Dendritic cell treated with granulocyte-macrophage colony-stimulating factor and Interleukin-4, amounts not matched to agents 40 ng/mL and 50 ng/mL, for 4 days (primary cell): ENCODE measurements at regions not wholly inside any gene's neighbourhood (a gene's known extent, or its start where the extent isn't known, plus 50 kb on each side); places are given as distances from the start of the nearest gene placed in this dataset.
"Not testable (repeated sequence)": the region's sequence is repeated elsewhere in the genome, so short reads cannot be mapped to it uniquely, and the experiment has no call there.

Experiments used
- H3K27ac Mint-ChIP-seq: one replicate; pipeline ENCODE4 v1.8.0; 2022; ENCODE audit warnings: mild to moderate bottlenecking, mixed read lengths
- H3K27me3 Mint-ChIP-seq: one replicate; pipeline ENCODE4 v1.8.0; 2022; ENCODE audit warnings: mild to moderate bottlenecking, mixed read lengths
- H3K36me3 Mint-ChIP-seq: one replicate; pipeline ENCODE4 v1.8.0; 2022; ENCODE audit warnings: low read depth, mixed read lengths
- H3K4me1 Mint-ChIP-seq: one replicate; pipeline ENCODE4 v1.8.0; 2022; ENCODE audit warnings: low read depth, mixed read lengths
- H3K4me3 Mint-ChIP-seq: one replicate; pipeline ENCODE4 v1.8.0; 2022; ENCODE audit warnings: mild to moderate bottlenecking, moderate library complexity, mixed read lengths
- H3K9me3 Mint-ChIP-seq: one replicate; pipeline ENCODE4 v1.8.0; 2022; ENCODE audit warnings: mixed read lengths
- intact Hi-C: fragments of 100-400 bp; cut with micrococcal nuclease; formaldehyde crosslinking; loops from one replicate; pipeline ENCODE4 v1.15.0; 2022

DNA sequence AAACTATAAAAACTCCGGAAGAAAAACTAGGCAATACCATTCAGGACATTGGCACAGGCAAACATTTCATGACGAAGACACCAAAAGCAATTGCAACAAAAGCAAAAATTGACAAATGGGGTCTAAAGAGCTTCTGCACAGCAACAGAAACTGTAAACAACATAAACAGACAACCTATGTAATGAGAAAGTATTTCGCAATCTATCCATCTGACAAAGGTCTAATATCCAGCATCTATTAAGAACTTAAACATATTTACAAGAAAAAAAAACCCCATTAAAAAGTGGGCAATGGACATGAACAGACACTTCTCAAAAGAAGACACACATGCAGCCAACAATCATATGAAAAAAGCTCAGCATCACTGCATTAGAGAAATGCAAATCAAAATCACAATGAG, 498.6 kb downstream of the HINT1 start:
- Mint-ChIP-seq H3K9me3 (no peaks in the 10 kb centered on the region), H3K4me1 (no peaks in the 10 kb centered on the region), H3K4me3 (no peak overlapping the region), H3K27me3 (no peaks in the 10 kb centered on the region), H3K36me3 (no peaks in the 10 kb centered on the region), H3K27ac (no peak overlapping the region)
- intact Hi-C loops, result no loop called here

GRCh38 chr5:130652176-130652575, 512.9 kb downstream of the HINT1 start:
- no peaks in the 10 kb centered on the region for H3K9me3 Mint-ChIP-seq
- no peaks in the 10 kb centered on the region for H3K36me3 Mint-ChIP-seq
- no peak overlapping the region for H3K27ac Mint-ChIP-seq
- H3K4me1 Mint-ChIP-seq, result no peaks in the 10 kb centered on the region
- intact Hi-C loops, result no loop called here
- no peaks in the 10 kb centered on the region for H3K27me3 Mint-ChIP-seq
- H3K4me3 Mint-ChIP-seq, result no peak overlapping the region

- no peak overlapping the region for H3K4me3 Mint-ChIP-seq
- H3K27ac Mint-ChIP-seq, result no peak overlapping the region
- no peaks in the 10 kb centered on the region for H3K4me1 Mint-ChIP-seq
- intact Hi-C loops, result no loop called here
- H3K36me3 Mint-ChIP-seq, result no peaks in the 10 kb centered on the region
- H3K27me3 Mint-ChIP-seq, result no peaks in the 10 kb centered on the region
- no peaks in the 10 kb centered on the region for H3K9me3 Mint-ChIP-seq
These were observed 513.6 kb downstream of the HINT1 start for GRCh38 chr5:130651440-130651839.

- Mint-ChIP-seq H3K4me1 (no peaks in the 10 kb centered on the region), H3K9me3 (peaks cover 37% of the 10 kb centered on the region), H3K27ac (no peak overlapping the region), H3K27me3 (no peaks in the 10 kb centered on the region), H3K36me3 (no peaks in the 10 kb centered on the region), H3K4me3 (no peak overlapping the region)
- intact Hi-C loops, result no loop called here
These were observed 521.7 kb downstream of the HINT1 start for GRCh38 chr5:130643321-130643720.

GRCh38 chr5:130642461-130642860, 522.6 kb downstream of the HINT1 start:
- no peak overlapping the region for H3K4me3 Mint-ChIP-seq
- H3K27me3 Mint-ChIP-seq, result no peaks in the 10 kb centered on the region
- H3K36me3 Mint-ChIP-seq, result no peaks in the 10 kb centered on the region
- H3K4me1 Mint-ChIP-seq, result no peaks in the 10 kb centered on the region
- H3K9me3 Mint-ChIP-seq, result peaks cover 37% of the 10 kb centered on the region
- intact Hi-C loops, result no loop called here
- no peak overlapping the region for H3K27ac Mint-ChIP-seq

GRCh38 chr5:130627145-130627544, 537.9 kb downstream of the HINT1 start:
- no peaks in the 10 kb centered on the region for H3K36me3 Mint-ChIP-seq
- H3K4me1 Mint-ChIP-seq, result no peaks in the 10 kb centered on the region
- H3K4me3 Mint-ChIP-seq, result no peak overlapping the region
- H3K27ac Mint-ChIP-seq, result no peak overlapping the region
- H3K27me3 Mint-ChIP-seq, result no peaks in the 10 kb centered on the region
- H3K9me3 Mint-ChIP-seq, result peaks cover 20% of the 10 kb centered on the region
- intact Hi-C loops, result no loop called here

GRCh38 chr5:130624805-130625204, 540.3 kb downstream of the HINT1 start:
- Mint-ChIP-seq H3K4me1 (no peaks in the 10 kb centered on the region), H3K36me3 (no peaks in the 10 kb centered on the region), H3K9me3 (peaks cover 10% of the 10 kb centered on the region), H3K27me3 (no peaks in the 10 kb centered on the region), H3K4me3 (no peak overlapping the region), H3K27ac (no peak overlapping the region)
- intact Hi-C loops, result no loop called here

- Mint-ChIP-seq H3K36me3 (no peaks in the 10 kb centered on the region), H3K4me3 (no peak overlapping the region), H3K4me1 (no peaks in the 10 kb centered on the region), H3K27me3 (no peaks in the 10 kb centered on the region), H3K9me3 (peaks cover 35% of the 10 kb centered on the region), H3K27ac (no peak overlapping the region)
- intact Hi-C loops, result no loop called here
These were observed 548.9 kb downstream of the HINT1 start for GRCh38 chr5:130616161-130616560.

DNA sequence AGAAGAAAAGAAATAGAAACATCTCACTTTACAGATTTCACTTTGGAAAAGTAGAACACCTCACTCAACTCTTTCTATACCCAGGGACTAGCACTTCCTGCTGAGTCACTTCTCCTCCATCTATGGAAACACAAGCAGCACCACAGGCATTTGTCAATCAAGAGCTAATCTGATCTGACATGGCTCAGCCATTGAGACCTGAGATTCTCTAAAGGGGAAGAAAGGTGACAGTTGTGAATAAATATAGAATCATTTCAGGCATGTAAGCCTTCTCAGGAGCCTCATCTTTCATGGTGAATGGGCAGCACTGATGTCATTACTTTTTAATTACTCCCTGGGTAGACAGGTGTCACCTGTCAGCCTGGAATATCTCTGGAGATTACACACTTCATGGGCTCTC, 559.8 kb downstream of the HINT1 start:
- Mint-ChIP-seq H3K4me1 (no peaks in the 10 kb centered on the region), H3K27me3 (no peaks in the 10 kb centered on the region), H3K36me3 (no peaks in the 10 kb centered on the region), H3K9me3 (peaks cover 23% of the 10 kb centered on the region), H3K27ac (no peak overlapping the region), H3K4me3 (no peak overlapping the region)
- intact Hi-C loops, result no loop called here

- H3K36me3 Mint-ChIP-seq, H3K27me3 Mint-ChIP-seq, H3K4me1 Mint-ChIP-seq, H3K27ac Mint-ChIP-seq, intact Hi-C loops, H3K4me3 Mint-ChIP-seq: not testable (repeated sequence)
- peaks cover 24% of the 10 kb centered on the region for H3K9me3 Mint-ChIP-seq
These were observed 568.4 kb downstream of the HINT1 start for GRCh38 chr5:130596647-130597046.

- intact Hi-C loops, result no loop called here
- no peaks in the 10 kb centered on the region for H3K36me3 Mint-ChIP-seq
- H3K4me1 Mint-ChIP-seq, result no peaks in the 10 kb centered on the region
- no peak overlapping the region for H3K4me3 Mint-ChIP-seq
- H3K27ac Mint-ChIP-seq, result no peak overlapping the region
- no peaks in the 10 kb centered on the region for H3K9me3 Mint-ChIP-seq
- no peaks in the 10 kb centered on the region for H3K27me3 Mint-ChIP-seq
These were observed 584.8 kb downstream of the HINT1 start for GRCh38 chr5:130580264-130580663.

DNA sequence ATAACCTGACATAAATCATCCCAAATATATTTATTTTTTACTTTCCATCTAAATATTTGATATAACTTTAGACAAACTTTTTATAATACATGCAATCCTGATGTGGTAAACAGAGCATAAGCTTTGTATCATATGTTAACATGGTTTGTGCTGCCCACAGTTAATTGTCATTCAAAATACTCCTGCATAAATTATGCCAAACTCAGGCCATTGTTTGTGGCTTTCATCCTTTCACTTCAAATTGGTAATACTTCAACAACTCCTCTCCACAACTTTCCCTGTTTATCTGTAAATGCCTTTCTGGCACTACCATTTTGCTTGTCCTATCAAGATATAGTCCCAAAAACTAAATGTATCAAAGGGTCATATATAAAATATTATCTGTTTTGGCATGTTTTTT, 586.7 kb downstream of the HINT1 start:
- Mint-ChIP-seq H3K9me3 (no peaks in the 10 kb centered on the region), H3K27ac (no peak overlapping the region), H3K4me1 (no peaks in the 10 kb centered on the region), H3K36me3 (no peaks in the 10 kb centered on the region), H3K27me3 (no peaks in the 10 kb centered on the region), H3K4me3 (no peak overlapping the region)
- intact Hi-C loops, result no loop called here

DNA sequence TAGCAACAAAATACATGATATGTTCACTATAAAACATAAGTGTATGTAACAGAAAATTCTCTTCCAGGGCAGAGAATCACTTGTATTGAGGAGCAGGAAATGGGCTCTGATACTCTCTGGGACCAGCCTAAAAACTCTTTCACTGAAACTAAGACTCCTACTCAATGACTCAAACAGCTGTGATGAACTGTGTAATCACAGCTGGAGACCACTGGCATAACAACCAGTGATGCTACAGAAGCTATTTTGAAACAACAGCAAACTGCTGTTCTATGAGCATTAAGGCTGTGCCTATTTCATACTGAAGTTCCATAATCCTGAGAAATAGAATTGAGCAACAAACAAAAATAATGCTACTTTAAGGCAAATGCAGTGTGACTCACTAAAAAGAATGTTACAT, 594.0 kb downstream of the HINT1 start:
- Mint-ChIP-seq H3K27me3 (no peaks in the 10 kb centered on the region), H3K4me1 (no peaks in the 10 kb centered on the region), H3K27ac (no peak overlapping the region), H3K4me3 (no peak overlapping the region), H3K9me3 (no peaks in the 10 kb centered on the region), H3K36me3 (no peaks in the 10 kb centered on the region)
- intact Hi-C loops, result no loop called here

DNA sequence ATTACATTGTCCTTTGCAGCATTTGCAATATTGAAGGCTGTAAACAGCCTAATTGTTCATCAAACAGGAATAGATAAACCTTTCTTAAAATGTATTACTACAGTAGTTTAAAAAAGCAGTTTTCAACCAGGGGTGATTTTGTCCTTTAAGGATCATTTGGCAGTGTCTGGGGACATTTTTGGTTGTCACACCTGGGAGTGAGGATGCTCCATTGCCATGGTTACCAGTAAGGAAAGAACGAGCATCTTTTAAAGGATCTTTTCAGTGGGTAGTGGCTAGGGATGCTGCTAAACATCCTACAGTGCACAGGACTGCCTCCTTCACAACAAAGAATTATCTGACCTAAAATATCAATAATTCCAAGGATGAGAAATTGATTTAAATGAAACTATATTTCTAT, 596.3 kb downstream of the HINT1 start:
- H3K27me3 Mint-ChIP-seq, result no peaks in the 10 kb centered on the region
- no peaks in the 10 kb centered on the region for H3K9me3 Mint-ChIP-seq
- no peak overlapping the region for H3K27ac Mint-ChIP-seq
- H3K4me3 Mint-ChIP-seq, result no peak overlapping the region
- H3K4me1 Mint-ChIP-seq, result no peaks in the 10 kb centered on the region
- no peaks in the 10 kb centered on the region for H3K36me3 Mint-ChIP-seq
- intact Hi-C loops, result no loop called here

DNA sequence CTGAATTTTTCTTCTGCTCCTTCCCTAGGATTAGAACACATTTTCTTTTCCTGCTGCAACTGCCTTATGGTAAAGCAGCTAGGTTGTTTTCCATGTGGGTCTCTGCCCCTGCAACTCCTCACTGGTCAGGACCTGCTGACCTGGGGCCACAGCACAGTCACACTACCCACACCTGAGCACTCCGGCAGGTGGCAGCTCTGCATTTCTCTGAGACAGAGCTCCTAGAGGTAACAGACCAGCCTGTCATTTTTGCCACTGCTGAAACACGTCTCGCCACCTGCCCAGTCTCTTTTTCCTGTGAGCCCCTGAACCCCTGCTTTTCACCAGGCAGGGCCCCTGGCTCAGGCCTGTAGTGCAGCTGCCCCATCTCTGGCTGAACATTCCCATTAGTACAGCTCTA, 609.6 kb downstream of the HINT1 start:
- no peak overlapping the region for H3K4me3 Mint-ChIP-seq
- H3K36me3 Mint-ChIP-seq, result no peaks in the 10 kb centered on the region
- no peaks in the 10 kb centered on the region for H3K27me3 Mint-ChIP-seq
- intact Hi-C loops, result no loop called here
- no peak overlapping the region for H3K27ac Mint-ChIP-seq
- peaks cover 57% of the 10 kb centered on the region for H3K9me3 Mint-ChIP-seq
- H3K4me1 Mint-ChIP-seq, result no peaks in the 10 kb centered on the region

- intact Hi-C loops, result no loop called here
- no peak overlapping the region for H3K4me3 Mint-ChIP-seq
- H3K27me3 Mint-ChIP-seq, result no peaks in the 10 kb centered on the region
- no peaks in the 10 kb centered on the region for H3K36me3 Mint-ChIP-seq
- no peak overlapping the region for H3K27ac Mint-ChIP-seq
- H3K9me3 Mint-ChIP-seq, result peaks cover 39% of the 10 kb centered on the region
- no peaks in the 10 kb centered on the region for H3K4me1 Mint-ChIP-seq
These were observed 614.5 kb downstream of the HINT1 start for GRCh38 chr5:130550562-130550928.
